Endothelial cell of umbilical vein (primary cell): ENCODE measurements at regions not wholly inside any gene's neighbourhood (a gene's known extent, or its start where the extent isn't known, plus 50 kb on each side); places are given as distances from the start of the nearest gene placed in this dataset.

Source experiments
- CTCF ChIP-seq, 2 donors: IDR thresholded peaks; 1 replicate in 1 of 2; 2 replicates in 1 of 2; pipeline ENCODE4 v1.5.1; 2011; ENCODE audit warnings: low read length in 2 of 2, mild to moderate bottlenecking in 2 of 2, moderate library complexity in 2 of 2, control low read depth in 1 of 2, inconsistent platforms in 1 of 2, low read depth in 1 of 2; ENCODE audit not compliant: insufficient read depth in 1 of 2; ENCODE audit errors: extremely low read depth in 1 of 2
- EZH2 ChIP-seq: IDR thresholded peaks from 2 replicates; pipeline ENCODE4 v1.6.1; 2012; ENCODE audit warnings: borderline replicate concordance, low read depth, mild to moderate bottlenecking, moderate library complexity, low read length, inconsistent platforms; ENCODE audit not compliant: severe bottlenecking
- FOS ChIP-seq: IDR thresholded peaks from 2 replicates; pipeline ENCODE4 v1.6.1; 2011; ENCODE audit warnings: mild to moderate bottlenecking, low read length, moderate library complexity, borderline replicate concordance; ENCODE audit not compliant: insufficient read depth
- GATA2 ChIP-seq: IDR thresholded peaks from 2 replicates; pipeline ENCODE4 v1.7.0; 2011; ENCODE audit warnings: low read depth, mild to moderate bottlenecking, moderate library complexity, mixed read lengths, low read length; ENCODE audit not compliant: insufficient read length, insufficient read depth
- JUN ChIP-seq: IDR thresholded peaks from 2 replicates; pipeline ENCODE4 v1.6.1; 2011; ENCODE audit warnings: borderline replicate concordance, low read depth; ENCODE audit not compliant: insufficient read length, insufficient read depth
- MAX ChIP-seq: IDR thresholded peaks from 2 replicates; pipeline ENCODE4 v1.6.1; 2011; ENCODE audit not compliant: insufficient read depth, insufficient read length
- MYC ChIP-seq: IDR thresholded peaks from one replicate; pipeline ENCODE4 v1.6.1; 2011; ENCODE audit warnings: mild to moderate bottlenecking, low read depth, low read length
- POLR2A ChIP-seq: IDR thresholded peaks from 2 replicates; pipeline ENCODE4 v1.6.1; 2012; ENCODE audit warnings: low read depth, mild to moderate bottlenecking, control low read depth, low read length
- POLR2AphosphoS5 ChIP-seq: IDR thresholded peaks from 2 replicates; pipeline ENCODE4 v1.6.1; 2012; ENCODE audit warnings: low read depth, mild to moderate bottlenecking, control low read depth, low read length, moderate library complexity; ENCODE audit not compliant: insufficient read depth

GRCh38 chr6:146919017-146919416 lies 285.2 kb upstream of the STXBP5 start:
- TF ChIP-seq POLR2A (no peak), CTCF (IDR thresholded peaks at IDR 0.05; ENCODE audit: extremely low read depth in 1 of 2, insufficient read depth in 1 of 2, low read depth in 1 of 2, low read length in 2 of 2) (no peak), POLR2AphosphoS5 (no peak), EZH2 (no peak), MYC (no peak), MAX (no peak), JUN (no peak), FOS (no peak), GATA2 (no peak)
